PC-3 (cell line): ENCODE measurements at regions not wholly inside any gene's neighbourhood (a gene's known extent, or its start where the extent isn't known, plus 50 kb on each side); places are given as distances from the start of the nearest gene placed in this dataset.

ENCODE experiments used
- EZH2 ChIP-seq: fragments of 300-600 bp; sonication (generic); IDR thresholded peaks from one replicate; pipeline ENCODE4 v1.6.1; 2017; ENCODE audit warnings: antibody characterized with exemption, mild to moderate bottlenecking, low read length; ENCODE audit not compliant: unreplicated experiment
- TF ChIP-seq, protein P1 (sequence below): fragments of 300-600 bp; sonication (generic); conservative IDR thresholded peaks from 2 replicates; pipeline ENCODE4 v1.5.1; 2017; ENCODE audit warnings: antibody characterized with exemption, low read depth, mild to moderate bottlenecking, low read length

DNA sequence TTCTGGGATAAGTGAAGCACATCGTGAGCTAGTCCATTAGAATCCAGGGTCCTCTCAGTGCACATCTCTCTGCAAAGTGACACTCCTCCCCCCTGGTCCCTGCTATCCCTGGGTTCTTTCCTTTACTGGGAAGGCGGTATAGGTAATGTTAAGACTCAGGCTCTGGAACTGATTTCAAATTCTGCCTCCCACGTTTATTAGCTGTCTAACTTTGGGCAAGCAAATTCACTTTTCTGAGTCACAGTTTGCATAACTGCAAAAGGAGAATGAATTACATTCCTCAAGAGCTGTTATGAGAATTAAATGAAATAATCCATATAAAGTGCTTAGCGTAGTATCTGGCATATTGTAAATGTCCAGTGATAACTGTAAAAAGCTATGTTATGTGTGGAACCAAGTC, 168.1 kb upstream of the LRRN1 start:
- TF ChIP-seq, protein P1, sequence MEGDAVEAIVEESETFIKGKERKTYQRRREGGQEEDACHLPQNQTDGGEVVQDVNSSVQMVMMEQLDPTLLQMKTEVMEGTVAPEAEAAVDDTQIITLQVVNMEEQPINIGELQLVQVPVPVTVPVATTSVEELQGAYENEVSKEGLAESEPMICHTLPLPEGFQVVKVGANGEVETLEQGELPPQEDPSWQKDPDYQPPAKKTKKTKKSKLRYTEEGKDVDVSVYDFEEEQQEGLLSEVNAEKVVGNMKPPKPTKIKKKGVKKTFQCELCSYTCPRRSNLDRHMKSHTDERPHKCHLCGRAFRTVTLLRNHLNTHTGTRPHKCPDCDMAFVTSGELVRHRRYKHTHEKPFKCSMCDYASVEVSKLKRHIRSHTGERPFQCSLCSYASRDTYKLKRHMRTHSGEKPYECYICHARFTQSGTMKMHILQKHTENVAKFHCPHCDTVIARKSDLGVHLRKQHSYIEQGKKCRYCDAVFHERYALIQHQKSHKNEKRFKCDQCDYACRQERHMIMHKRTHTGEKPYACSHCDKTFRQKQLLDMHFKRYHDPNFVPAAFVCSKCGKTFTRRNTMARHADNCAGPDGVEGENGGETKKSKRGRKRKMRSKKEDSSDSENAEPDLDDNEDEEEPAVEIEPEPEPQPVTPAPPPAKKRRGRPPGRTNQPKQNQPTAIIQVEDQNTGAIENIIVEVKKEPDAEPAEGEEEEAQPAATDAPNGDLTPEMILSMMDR, result no peak
- TF ChIP-seq EZH2, result no peak
